ENCODE measurements at regions not wholly inside any gene's neighbourhood (a gene's known extent, or its start where the extent isn't known, plus 50 kb on each side); places are given as distances from the start of the nearest gene placed in this dataset.
A peak's percentile ranks its signal among the peaks of the same experiment; 100 is the strongest.

DNA sequence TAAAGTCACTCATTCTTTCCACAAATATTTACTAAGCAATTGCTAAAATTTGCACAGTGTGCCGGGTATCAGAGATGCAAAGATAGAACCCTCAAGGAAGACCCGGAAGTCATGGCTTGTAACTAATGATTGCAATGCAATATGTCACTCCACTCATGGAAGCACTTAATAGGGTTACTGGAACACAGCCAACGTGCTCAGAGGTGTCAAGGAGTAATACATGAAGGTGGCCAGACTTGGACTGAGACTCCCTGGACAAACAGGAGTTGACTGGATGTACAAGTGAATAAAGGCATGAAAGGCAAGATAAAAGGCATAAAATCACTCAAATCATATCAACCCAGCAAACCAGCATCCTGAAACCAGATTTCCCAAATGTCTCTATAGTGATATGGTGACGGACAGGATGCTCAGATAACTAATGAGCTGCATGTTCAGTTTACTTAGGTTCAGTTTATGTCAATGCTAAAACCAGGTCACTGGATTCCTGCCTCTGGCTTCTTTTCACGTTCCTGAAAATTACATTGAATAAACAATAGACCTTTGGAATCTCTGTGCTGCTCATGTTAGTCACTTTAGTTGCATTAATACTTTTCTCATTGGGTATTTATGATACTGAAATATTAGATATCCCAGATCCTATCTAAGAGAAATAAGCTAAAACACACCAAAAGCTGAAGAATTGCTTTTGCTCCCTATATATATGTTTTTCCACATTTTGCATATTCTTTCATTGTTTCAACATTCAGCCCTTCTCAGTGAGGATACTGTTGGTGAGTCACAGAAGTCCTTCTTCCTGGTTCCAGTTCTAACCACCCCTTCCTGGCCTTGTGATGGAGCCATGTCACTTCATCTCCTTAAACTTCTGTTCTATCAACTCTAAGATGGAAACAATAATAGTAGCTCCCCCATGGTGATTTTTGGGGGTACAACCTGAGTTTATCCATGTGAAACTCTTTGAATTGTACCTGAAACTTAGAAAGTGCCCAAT lies 688.9 kb upstream of the ID2 start:
- no peak for DNase-seq (ENCODE audit: low read depth)
- no peak overlapping the region for H3K4me3 ChIP-seq (ENCODE audit: low read depth, low read length)
- TF ChIP-seq, protein P1, sequence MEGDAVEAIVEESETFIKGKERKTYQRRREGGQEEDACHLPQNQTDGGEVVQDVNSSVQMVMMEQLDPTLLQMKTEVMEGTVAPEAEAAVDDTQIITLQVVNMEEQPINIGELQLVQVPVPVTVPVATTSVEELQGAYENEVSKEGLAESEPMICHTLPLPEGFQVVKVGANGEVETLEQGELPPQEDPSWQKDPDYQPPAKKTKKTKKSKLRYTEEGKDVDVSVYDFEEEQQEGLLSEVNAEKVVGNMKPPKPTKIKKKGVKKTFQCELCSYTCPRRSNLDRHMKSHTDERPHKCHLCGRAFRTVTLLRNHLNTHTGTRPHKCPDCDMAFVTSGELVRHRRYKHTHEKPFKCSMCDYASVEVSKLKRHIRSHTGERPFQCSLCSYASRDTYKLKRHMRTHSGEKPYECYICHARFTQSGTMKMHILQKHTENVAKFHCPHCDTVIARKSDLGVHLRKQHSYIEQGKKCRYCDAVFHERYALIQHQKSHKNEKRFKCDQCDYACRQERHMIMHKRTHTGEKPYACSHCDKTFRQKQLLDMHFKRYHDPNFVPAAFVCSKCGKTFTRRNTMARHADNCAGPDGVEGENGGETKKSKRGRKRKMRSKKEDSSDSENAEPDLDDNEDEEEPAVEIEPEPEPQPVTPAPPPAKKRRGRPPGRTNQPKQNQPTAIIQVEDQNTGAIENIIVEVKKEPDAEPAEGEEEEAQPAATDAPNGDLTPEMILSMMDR (conservative IDR thresholded peaks at IDR 0.05; ENCODE audit: low read depth, low read length): no peak

DNA sequence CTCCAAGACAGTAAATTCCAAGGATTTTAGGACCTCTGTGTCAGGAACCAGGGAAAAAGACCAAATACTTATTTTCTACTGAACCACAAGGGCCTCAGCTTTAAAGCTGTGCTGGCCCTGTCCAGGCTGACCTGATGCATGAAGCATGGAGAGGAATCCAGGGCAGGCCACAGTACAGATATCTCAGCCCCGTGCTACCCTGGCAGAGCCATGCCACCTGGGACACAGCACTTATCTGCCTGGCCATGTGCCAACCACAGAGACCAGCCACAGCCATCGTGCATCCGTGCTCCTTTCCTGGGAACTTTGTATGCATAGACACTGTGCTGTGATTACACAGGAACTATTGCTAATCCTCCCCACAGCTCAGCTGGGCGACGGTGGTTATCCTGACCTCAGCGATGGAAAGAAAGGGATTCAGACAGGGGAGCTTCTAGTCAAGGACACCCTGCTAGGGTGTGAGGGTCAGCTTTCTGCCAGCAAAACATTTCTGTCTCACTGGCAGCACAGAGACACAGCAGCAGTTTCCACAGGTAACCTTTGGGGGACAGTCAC lies 687.4 kb upstream of the ID2 start:
- TF ChIP-seq, protein P1 (conservative IDR thresholded peaks at IDR 0.05; ENCODE audit: low read depth, low read length): no peak
- DNase-seq (ENCODE audit: low read depth): no peak
- no peak overlapping the region for H3K4me3 ChIP-seq (ENCODE audit: low read depth, low read length)

DNA sequence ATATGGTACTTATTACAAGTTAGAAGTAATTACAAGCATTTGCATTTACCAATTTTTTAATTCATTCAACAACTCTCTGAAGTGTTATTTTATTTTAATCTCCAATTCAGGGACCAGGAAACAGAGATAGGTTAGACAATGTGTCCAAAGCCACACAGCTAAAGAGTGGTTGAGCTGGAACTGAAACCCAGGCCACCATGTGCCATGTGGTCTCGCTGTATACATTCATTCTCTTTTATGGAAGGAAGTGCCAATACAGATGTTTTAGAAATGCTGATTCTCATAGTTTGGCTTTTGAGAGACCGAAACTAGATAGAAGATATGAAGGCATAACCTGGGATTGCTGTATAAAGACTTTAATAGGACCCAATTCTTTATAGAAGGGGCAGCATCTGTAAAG lies 684.6 kb upstream of the ID2 start:
- DNase-seq (ENCODE audit: low read depth): no peak
- no peak overlapping the region for H3K4me3 ChIP-seq (ENCODE audit: low read depth, low read length)
- TF ChIP-seq, protein P1 (conservative IDR thresholded peaks at IDR 0.05; ENCODE audit: low read depth, low read length): no peak

DNA sequence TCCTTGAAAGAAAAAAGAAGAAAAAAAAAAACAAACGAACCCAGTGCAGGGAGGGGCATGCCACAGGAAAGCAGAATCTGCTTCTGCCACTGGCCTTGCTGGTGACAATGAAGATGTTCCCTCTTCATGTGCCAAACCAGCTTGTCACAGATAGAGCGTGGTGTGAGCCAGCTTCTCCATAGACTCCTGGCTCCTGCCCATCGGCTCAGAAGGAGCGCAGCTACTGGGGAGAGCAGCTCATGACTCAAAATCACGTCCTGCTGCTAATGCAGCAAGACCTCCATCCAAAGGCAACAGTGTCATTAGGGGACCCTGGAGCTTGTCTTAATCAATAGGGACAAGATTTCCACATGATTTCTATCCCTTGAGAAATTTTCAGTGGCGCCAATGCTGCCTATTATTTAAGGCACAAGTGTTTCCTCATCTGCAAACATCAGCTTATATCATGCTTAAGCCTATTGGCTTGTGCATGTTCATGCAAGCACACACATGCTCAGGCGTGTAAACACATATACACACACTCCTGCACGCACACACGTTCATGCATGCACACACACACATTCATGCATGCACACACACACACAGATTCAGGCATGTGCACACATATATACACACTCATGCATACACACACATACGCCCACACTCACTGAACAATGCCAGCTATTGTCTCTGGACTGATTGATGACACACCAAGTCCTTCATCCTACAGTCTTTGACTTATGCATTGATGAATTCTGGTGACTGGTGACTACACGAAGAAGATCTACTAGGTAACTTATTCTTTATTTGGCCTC lies 682.0 kb upstream of the ID2 start:
- no peak for DNase-seq (ENCODE audit: low read depth)
- TF ChIP-seq, protein P1 (conservative IDR thresholded peaks at IDR 0.05; ENCODE audit: low read depth, low read length): no peak

DNA sequence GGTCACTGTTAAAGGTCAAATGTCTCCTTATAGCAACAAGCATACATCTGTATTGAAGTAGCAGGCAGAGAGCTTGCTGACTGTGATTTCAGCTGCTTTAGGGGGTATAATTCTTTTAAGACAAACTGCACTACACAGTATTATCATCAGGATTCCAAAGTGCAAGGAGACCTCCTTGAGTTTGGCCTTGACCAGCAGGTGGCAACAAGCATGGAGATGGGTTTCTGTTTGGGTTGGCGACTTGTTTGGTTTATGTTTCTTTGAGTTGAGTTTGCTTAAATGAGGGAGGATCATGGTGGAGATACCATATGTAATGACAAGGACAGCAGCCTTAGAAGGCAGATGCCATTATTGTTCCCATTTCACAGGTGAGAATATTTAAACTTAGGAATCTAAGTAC lies 681.0 kb upstream of the ID2 start:
- DNase-seq (ENCODE audit: low read depth): no peak
- no peak overlapping the region for H3K4me3 ChIP-seq (ENCODE audit: low read depth, low read length)
- TF ChIP-seq, protein P1 (conservative IDR thresholded peaks at IDR 0.05; ENCODE audit: low read depth, low read length): peak; percentile 51

More for the DNA sequence above, 682.0 kb upstream of the ID2 start:
- H3K4me3 ChIP-seq (ENCODE audit: low read depth, low read length): no peak overlapping the region

DNA sequence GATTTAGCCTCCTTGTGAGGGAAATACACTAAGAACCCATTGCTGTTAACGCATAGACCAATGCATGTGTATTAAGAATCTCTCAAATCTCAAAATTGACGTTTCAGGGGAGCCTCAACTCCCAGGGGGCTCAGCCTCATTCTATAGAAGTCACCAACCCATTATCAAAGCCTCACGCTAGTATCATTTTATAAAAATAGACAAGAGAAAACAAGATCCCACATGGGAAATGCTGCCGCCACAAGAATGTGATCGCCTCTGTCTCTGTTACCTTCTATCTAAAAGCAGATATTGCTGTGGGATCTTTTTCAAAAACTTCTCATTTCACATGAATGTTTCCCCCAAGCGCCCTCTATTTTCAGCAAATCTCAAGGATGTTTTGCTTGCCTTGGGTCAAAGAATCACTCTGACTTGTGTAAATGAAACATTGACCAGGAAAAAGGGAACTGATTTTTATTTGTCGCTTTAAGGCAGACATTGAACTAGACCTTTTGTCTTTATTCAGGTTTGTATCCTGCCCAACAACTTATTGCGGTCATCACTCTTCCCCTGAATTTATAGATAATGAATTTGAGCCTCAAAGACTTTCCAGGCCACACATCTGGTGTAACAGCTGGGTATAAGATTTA lies 679.0 kb upstream of the ID2 start:
- H3K4me3 ChIP-seq (ENCODE audit: low read depth, low read length): no peak overlapping the region
- TF ChIP-seq, protein P1 (conservative IDR thresholded peaks at IDR 0.05; ENCODE audit: low read depth, low read length): no peak
- no peak for DNase-seq (ENCODE audit: low read depth)

Data from epithelial cell of proximal tubule (primary cell).